ENCODE measurements at regions not wholly inside any gene's neighbourhood (a gene's known extent, or its start where the extent isn't known, plus 50 kb on each side); places are given as distances from the start of the nearest gene placed in this dataset.

GRCh38 chr9:87830446-87830845 is 52.2 kb upstream of the SPATA31E1 start:
- WGBS, 2 donors, result 34 to 36% methylated on average over 3 of the region's 3 CpGs
- ATAC-seq, result no peak

GRCh38 chr9:87831159-87831558 is 51.5 kb upstream of the SPATA31E1 start:
- WGBS, 2 donors, result 78 to 91% methylated on average over 1 of the region's 1 CpG
- no peaks in the 10 kb centered on the region for H3K4me1 ChIP-seq
- H3K9me3 ChIP-seq, result no peaks in the 10 kb centered on the region
- no peak for ATAC-seq
- no peak overlapping the region for H3K4me3 ChIP-seq
- TF ChIP-seq POLR2A (IDR thresholded peaks at IDR 0.05) (no peak), CTCF (IDR thresholded peaks at IDR 0.05) (no peak)
- no peaks in the 10 kb centered on the region for H3K27me3 ChIP-seq
- DNase-seq, result no peak
- no peaks in the 10 kb centered on the region for H3K36me3 ChIP-seq (replicated peaks in 1 of 2; ENCODE audit: insufficient read depth in 1 of 2, low read depth in 2 of 2)
- intact Hi-C loops (cut with DNase I), result no loop called here
- no peak overlapping the region for H3K27ac ChIP-seq

More at GRCh38 chr9:87830446-87830845, 52.2 kb upstream of the SPATA31E1 start:
- intact Hi-C loops (cut with DNase I), result no loop called here
- no peak overlapping the region for H3K27ac ChIP-seq
- H3K9me3 ChIP-seq, result no peaks in the 10 kb centered on the region
- DNase-seq, result no peak
- TF ChIP-seq POLR2A (IDR thresholded peaks at IDR 0.05) (no peak), CTCF (IDR thresholded peaks at IDR 0.05) (no peak)
- no peaks in the 10 kb centered on the region for H3K4me1 ChIP-seq
- no peaks in the 10 kb centered on the region for H3K27me3 ChIP-seq
- no peak overlapping the region for H3K4me3 ChIP-seq
- no peaks in the 10 kb centered on the region for H3K36me3 ChIP-seq (replicated peaks in 1 of 2; ENCODE audit: insufficient read depth in 1 of 2, low read depth in 2 of 2)

All from body of pancreas (tissue), 4 donors.